Heart left ventricle (tissue), 16 donors: ENCODE measurements at regions not wholly inside any gene's neighbourhood (a gene's known extent, or its start where the extent isn't known, plus 50 kb on each side); places are given as distances from the start of the nearest gene placed in this dataset.

Experiments
- ATAC-seq, 4 donors: fragments of 200-7000 bp; cut with Tn5 transposase; one replicate each; pipeline ENCODE4 v1.9.1; 2020 to 2022; ENCODE audit warnings: moderate library complexity in 4 of 4, mild to moderate bottlenecking in 3 of 4, moderate number of reproducible peaks in 1 of 4
- DNase-seq, 5 donors: peaks; one replicate each; pipeline ENCODE4 v3.0.0-alpha.2; 2020
- H3K27ac ChIP-seq, 12 donors: fragments of 200-600 bp; sonication (generic) in 4 of 12; one replicate each; pipeline versions ENCODE4 v1.5.0 to v1.8.0; 2016 to 2022; ENCODE audit warnings: mild to moderate bottlenecking in 2 of 12
- H3K27me3 ChIP-seq, 9 donors: fragments of 200-600 bp; sonication (generic) in 2 of 9; one replicate each; pipeline versions ENCODE4 v1.5.1 to v1.8.0; 2016 to 2022; ENCODE audit warnings: mild to moderate bottlenecking in 3 of 9
- H3K36me3 ChIP-seq, 9 donors: fragments of 200-600 bp; sonication (generic) in 2 of 9; one replicate each; pipeline versions ENCODE4 v1.5.0 to v1.8.0; 2018 to 2022; ENCODE audit warnings: mild to moderate bottlenecking in 2 of 9
- H3K4me1 ChIP-seq, 12 donors: fragments of 200-600 bp; sonication (generic) in 4 of 12; one replicate each; pipeline versions ENCODE4 v1.5.0 to v1.8.0; 2016 to 2022; ENCODE audit warnings: mild to moderate bottlenecking in 3 of 12
- H3K4me3 ChIP-seq, 12 donors: fragments of 200-600 bp; sonication (generic) in 4 of 12; one replicate each; pipeline versions ENCODE4 v1.5.0 to v1.8.0; 2017 to 2022; ENCODE audit warnings: mild to moderate bottlenecking in 9 of 12, moderate library complexity in 4 of 12
- H3K9me3 ChIP-seq, 12 donors: fragments of 200-600 bp; sonication (generic) in 4 of 12; one replicate each; pipeline versions ENCODE4 v1.5.0 to v1.8.0; 2016 to 2022; ENCODE audit warnings: mild to moderate bottlenecking in 1 of 12
- CTCF ChIP-seq, 12 donors: fragments of 200-600 bp; sonication (generic) in 4 of 12; IDR thresholded peaks; one replicate each; pipeline versions ENCODE4 v1.5.0 to v1.8.0; 2018 to 2022; ENCODE audit warnings: antibody characterized with exemption in 12 of 12, mild to moderate bottlenecking in 5 of 12
- POLR2A ChIP-seq, 2 donors: fragments of 450-650 bp; IDR thresholded peaks; one replicate each; pipeline ENCODE4 v1.6.1; 2017; ENCODE audit warnings: antibody characterized with exemption in 2 of 2, mild to moderate bottlenecking in 2 of 2, moderate library complexity in 2 of 2
- WGBS, 4 donors: extraction: QIAGEN DNeasy Blood & Tissue Kit in 2 of 4; methylation state at CpG; one replicate each; pipeline versions ENCODE4 v1.1.5 to v1.1.7; 2013 to 2018; 5-methylcytosine and 5-hydroxymethylcytosine counted together
- intact Hi-C, 10 donors: fragments of 100-400 bp; cut with DNase I; formaldehyde crosslinking; loops; one replicate each; pipeline versions ENCODE4 v1.11.1 to v1.14.2; 2022
- donor health status: ischemic (EF 13 %, LVEDD 7.1; RV severe dilation, severe dysfunction).
- donor health status: healthy with polysubstance abuse.
- donor health status: DM: no; HTN: yes; CAD: no.
- donor health status: DM: no; HTN: no; CAD: no.
- donor health status: ischemic (EF 25% LVEDD 6.9; RV normal size, moderate dysfunction).
- donor health status: ischemic (EF 25% LVEDD 5.7; RV mildly dilated, moderate dysfunction).
- donor health status: healthy.
- donor health status: DM: yes; HTN: yes; CAD: no.
- donor health status: ischemic (EF 35%, LVEDD 5.7; RV mildly dilated, moderate dysfunction).
- donor health status: nonischemic (EF 11% LVEDD 7.7; RV severe dilation, severe dysfunction).
- donor health status: DM: yes; HTN: yes; CAD: no.
- donor health status: PGD.
- donor health status: ischemic (EF 29% LVEDD 5.4; RV normal size, mild dysfunction).
- donor health status: nonischemic (EF 23%, LVEDD 6.1; RV moderate dilation, normal function).

- WGBS, 4 donors: 74 to 82% (median 79%) methylated on average over 7 to 15 of the region's 15 CpGs
- no peak for ATAC-seq
Measured at GRCh38 chr1:2881556-2881955, 80.1 kb upstream of the TTC34 start.

GRCh38 chr1:2882966-2883696, 81.6 kb upstream of the TTC34 start:
- Histone ChIP-seq H3K27me3 (peaks cover 0 to 7% (median 0%) of the 10 kb centered on the region in 9 donors), H3K36me3 (no peaks in the 10 kb centered on the region), H3K4me3 (no peak overlapping the region), H3K4me1 (no peaks in the 10 kb centered on the region), H3K27ac (no peak overlapping the region), H3K9me3 (no peaks in the 10 kb centered on the region)
- intact Hi-C loops: loop anchor here in 1 of 10 donors (5.0 kb wide), 1 partner anchor 534 kb away; no protein-coding TSS in a partner anchor
- ATAC-seq (no peak), DNase-seq (no peak)
- 62 to 75% (median 68%) methylated on average over 30 to 40 of the region's 40 CpGs for WGBS, 4 donors
- TF ChIP-seq POLR2A (IDR thresholded peaks at IDR 0.05): no peak
- no peak for TF ChIP-seq CTCF (IDR thresholded peaks at IDR 0.05)

More at GRCh38 chr1:2881556-2881955, 80.1 kb upstream of the TTC34 start:
- Histone ChIP-seq H3K27me3 (peaks cover 0 to 8% (median 0%) of the 10 kb centered on the region in 9 donors), H3K9me3 (no peaks in the 10 kb centered on the region), H3K4me3 (no peak overlapping the region), H3K4me1 (no peaks in the 10 kb centered on the region), H3K36me3 (no peaks in the 10 kb centered on the region), H3K27ac (no peak overlapping the region)
- no peak for DNase-seq
- TF ChIP-seq POLR2A (IDR thresholded peaks at IDR 0.05): no peak
- TF ChIP-seq CTCF (IDR thresholded peaks at IDR 0.05): no peak
- intact Hi-C loops: loop anchor here in 1 of 10 donors (5.0 kb wide), 1 partner anchor 536 kb away; no protein-coding TSS in a partner anchor

DNA sequence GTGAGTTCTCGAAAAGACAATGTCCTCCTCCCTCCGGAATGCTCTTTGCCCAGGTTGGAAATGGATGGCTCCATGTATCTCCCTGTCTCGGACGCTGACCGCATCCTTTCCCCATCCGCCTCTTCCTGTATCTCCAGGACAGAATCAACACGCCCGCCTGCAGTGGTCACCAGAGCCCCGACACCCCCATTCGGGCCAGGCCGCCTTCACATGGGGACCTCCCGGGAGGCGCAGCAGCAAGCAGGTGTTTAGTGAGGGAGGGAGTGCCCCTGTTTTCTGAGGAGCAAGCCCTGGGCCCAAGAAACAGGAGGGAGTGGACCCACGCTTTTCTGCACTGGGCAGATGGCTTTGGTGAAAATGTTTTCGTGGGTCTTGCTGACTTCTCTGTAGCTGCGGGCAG, 83.5 kb upstream of the TTC34 start:
- H3K36me3 ChIP-seq: no peaks in the 10 kb centered on the region
- DNase-seq (no peak), ATAC-seq (no peak)
- no peak overlapping the region for H3K4me3 ChIP-seq
- intact Hi-C loops: no loop called here
- 89 to 93% (median 91%) methylated on average over 14 to 16 of the region's 16 CpGs for WGBS, 4 donors
- no peak overlapping the region for H3K27ac ChIP-seq
- H3K9me3 ChIP-seq: no peaks in the 10 kb centered on the region
- H3K27me3 ChIP-seq: peaks cover 0 to 14% (median 3%) of the 10 kb centered on the region in 9 donors
- TF ChIP-seq CTCF (IDR thresholded peaks at IDR 0.05) (no peak), POLR2A (IDR thresholded peaks at IDR 0.05) (no peak)
- H3K4me1 ChIP-seq: no peaks in the 10 kb centered on the region

GRCh38 chr1:2886631-2887030, 85.1 kb upstream of the TTC34 start:
- Histone ChIP-seq H3K36me3 (no peaks in the 10 kb centered on the region), H3K27ac (no peak overlapping the region), H3K27me3 (peaks cover 0 to 25% (median 3%) of the 10 kb centered on the region in 9 donors), H3K4me3 (no peak overlapping the region), H3K9me3 (no peaks in the 10 kb centered on the region), H3K4me1 (no peaks in the 10 kb centered on the region)
- no peak for ATAC-seq
- no peak for DNase-seq
- TF ChIP-seq CTCF (IDR thresholded peaks at IDR 0.05) (no peak), POLR2A (IDR thresholded peaks at IDR 0.05) (no peak)
- intact Hi-C loops: no loop called here
- 78 to 88% (median 88%) methylated on average over 9 to 10 of the region's 10 CpGs for WGBS, 4 donors
